Cardiac fibroblast (primary cell): ENCODE measurements at regions not wholly inside any gene's neighbourhood (a gene's known extent, or its start where the extent isn't known, plus 50 kb on each side); places are given as distances from the start of the nearest gene placed in this dataset.

ENCODE experiments used
- DNase-seq, 2 donors: peaks; one replicate each; pipeline versions ENCODE4 v3.0.0 to v3.0.0-alpha.2; 2010; ENCODE audit warnings: low read depth in 2 of 2
- H3K4me3 ChIP-seq, 2 donors: replicated peaks in 1 of 2; 1 replicate in 1 of 2; 2 replicates in 1 of 2; pipeline ENCODE4 v1.5.1; 2011; ENCODE audit warnings: low read depth in 2 of 2, low read length in 2 of 2, mild to moderate bottlenecking in 2 of 2, moderate library complexity in 1 of 2
- CTCF ChIP-seq: IDR thresholded peaks from one replicate; pipeline ENCODE4 v1.5.1; 2011; ENCODE audit warnings: low read depth, mild to moderate bottlenecking, low read length, inconsistent platforms

- DNase-seq: peak in 1 of 2 donors; percentile 2
- no peak overlapping the region for H3K4me3 ChIP-seq
- no peak for TF ChIP-seq CTCF
Observed at GRCh38 chr1:88029899-88030298, 654.2 kb upstream of the PKN2 start.

- no peak overlapping the region for H3K4me3 ChIP-seq
- no peak for DNase-seq
- TF ChIP-seq CTCF: no peak
Observed at GRCh38 chr1:88035578-88035977, 648.5 kb upstream of the PKN2 start.

- DNase-seq: no peak
- TF ChIP-seq CTCF: no peak
Observed at GRCh38 chr1:88036345-88037014, 647.6 kb upstream of the PKN2 start.

GRCh38 chr1:88039240-88039639 lies 644.8 kb upstream of the PKN2 start:
- H3K4me3 ChIP-seq: no peak overlapping the region
- TF ChIP-seq CTCF: no peak
- no peak for DNase-seq

More at GRCh38 chr1:88036345-88037014, 647.6 kb upstream of the PKN2 start:
- H3K4me3 ChIP-seq: no peak overlapping the region

GRCh38 chr1:88043834-88044233 lies 640.2 kb upstream of the PKN2 start:
- no peak for TF ChIP-seq CTCF
- H3K4me3 ChIP-seq: no peak overlapping the region
- DNase-seq: peak in 1 of 2 donors; percentile 15

GRCh38 chr1:88052167-88052566 lies 631.9 kb upstream of the PKN2 start:
- no peak for TF ChIP-seq CTCF
- H3K4me3 ChIP-seq: no peak overlapping the region
- DNase-seq: no peak

- no peak for DNase-seq
- TF ChIP-seq CTCF: no peak
- H3K4me3 ChIP-seq: no peak overlapping the region
Observed at GRCh38 chr1:88053065-88053464, 631.0 kb upstream of the PKN2 start.
